ENCODE measurements at regions not wholly inside any gene's neighbourhood (a gene's known extent, or its start where the extent isn't known, plus 50 kb on each side); places are given as distances from the start of the nearest gene placed in this dataset.

- TF ChIP-seq CTCF (IDR thresholded peaks at IDR 0.05; ENCODE audit: insufficient read depth, low read depth, low read length): no peak
- no peak for DNase-seq (ENCODE audit: low read depth)
- H3K4me3 ChIP-seq (ENCODE audit: low read depth, low read length): no peak overlapping the region
These were observed 404.1 kb downstream of the DMRT2 start for GRCh38 chr9:1454211-1454610.

DNA sequence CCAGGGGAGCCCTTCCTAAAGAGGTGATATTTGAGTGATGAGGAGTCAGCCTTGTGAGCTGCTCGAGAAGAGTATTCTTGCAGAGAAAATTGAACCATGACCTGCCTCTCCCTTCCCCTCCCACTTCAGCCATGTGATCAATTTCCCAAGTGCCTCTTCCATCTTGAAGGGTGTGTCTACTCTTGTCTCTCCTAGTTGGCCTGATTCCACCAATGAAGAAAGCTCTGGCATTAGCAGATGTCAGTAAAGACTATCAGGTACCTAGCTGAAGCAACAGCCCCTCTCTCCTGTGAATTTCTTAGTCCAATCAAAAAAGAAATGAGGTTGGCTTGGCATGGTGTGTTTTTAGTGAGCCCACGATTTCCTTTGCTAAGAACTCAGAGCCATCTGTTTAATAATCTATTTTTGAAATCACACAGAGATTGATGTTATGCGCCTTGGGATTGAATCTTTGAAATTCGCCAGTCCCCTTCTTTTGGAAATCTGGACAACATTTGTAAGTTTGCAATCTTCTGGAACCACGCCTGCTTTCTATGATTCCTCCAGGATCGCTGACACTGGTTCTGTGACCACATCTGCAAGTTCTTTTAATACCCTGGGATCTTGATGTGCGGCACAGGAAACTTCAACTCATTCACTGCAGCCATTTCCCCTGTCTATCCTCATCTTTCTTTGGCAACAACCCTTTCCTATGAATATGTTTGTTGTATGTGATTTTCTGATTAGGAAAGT lies 404.6 kb downstream of the DMRT2 start:
- H3K4me3 ChIP-seq (ENCODE audit: low read depth, low read length): no peak overlapping the region
- TF ChIP-seq CTCF (IDR thresholded peaks at IDR 0.05; ENCODE audit: insufficient read depth, low read depth, low read length): no peak
- no peak for DNase-seq (ENCODE audit: low read depth)

- no peak for TF ChIP-seq CTCF (IDR thresholded peaks at IDR 0.05; ENCODE audit: insufficient read depth, low read depth, low read length)
- DNase-seq (ENCODE audit: low read depth): no peak
- H3K4me3 ChIP-seq (ENCODE audit: low read depth, low read length): no peak overlapping the region
These were observed 405.6 kb downstream of the DMRT2 start for GRCh38 chr9:1455766-1456165.

DNA sequence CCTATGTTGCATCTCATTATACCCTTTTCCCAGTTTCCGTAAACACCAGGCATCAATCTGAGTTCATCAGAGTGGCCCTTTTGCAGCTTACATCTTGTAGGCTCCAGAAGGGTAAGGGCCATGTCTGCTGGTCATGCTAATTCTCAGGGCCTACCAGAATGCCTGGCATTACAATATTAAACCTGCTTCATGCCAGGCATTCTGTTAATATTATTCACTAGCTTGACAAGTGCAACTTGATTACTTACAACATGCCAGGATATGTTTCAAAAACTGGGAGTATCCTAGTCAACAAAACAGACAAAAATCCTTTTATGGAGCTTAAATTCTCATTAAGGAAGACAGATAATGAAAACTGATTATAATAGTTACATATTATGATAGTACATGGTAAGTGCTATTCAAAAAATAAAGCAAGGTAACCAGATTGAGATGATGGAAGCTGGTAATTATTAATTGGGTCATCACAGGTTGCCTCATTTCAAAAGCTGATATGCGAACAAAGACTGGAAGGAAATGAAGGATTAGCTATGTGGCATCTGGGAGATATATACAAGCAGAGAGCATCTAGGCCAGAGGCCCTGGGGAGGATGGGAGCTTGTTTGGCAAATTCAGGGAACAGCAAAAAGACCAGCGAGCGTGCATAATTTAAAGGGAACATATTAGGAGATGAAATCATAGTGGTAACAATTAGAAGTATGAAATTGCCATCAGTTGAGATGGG lies 406.3 kb downstream of the DMRT2 start:
- no peak for DNase-seq (ENCODE audit: low read depth)
- no peak overlapping the region for H3K4me3 ChIP-seq (ENCODE audit: low read depth, low read length)
- TF ChIP-seq CTCF (IDR thresholded peaks at IDR 0.05; ENCODE audit: insufficient read depth, low read depth, low read length): no peak

GRCh38 chr9:1457460-1457859 lies 407.3 kb downstream of the DMRT2 start:
- H3K4me3 ChIP-seq (ENCODE audit: low read depth, low read length): no peak overlapping the region
- no peak for TF ChIP-seq CTCF (IDR thresholded peaks at IDR 0.05; ENCODE audit: insufficient read depth, low read depth, low read length)
- no peak for DNase-seq (ENCODE audit: low read depth)

DNA sequence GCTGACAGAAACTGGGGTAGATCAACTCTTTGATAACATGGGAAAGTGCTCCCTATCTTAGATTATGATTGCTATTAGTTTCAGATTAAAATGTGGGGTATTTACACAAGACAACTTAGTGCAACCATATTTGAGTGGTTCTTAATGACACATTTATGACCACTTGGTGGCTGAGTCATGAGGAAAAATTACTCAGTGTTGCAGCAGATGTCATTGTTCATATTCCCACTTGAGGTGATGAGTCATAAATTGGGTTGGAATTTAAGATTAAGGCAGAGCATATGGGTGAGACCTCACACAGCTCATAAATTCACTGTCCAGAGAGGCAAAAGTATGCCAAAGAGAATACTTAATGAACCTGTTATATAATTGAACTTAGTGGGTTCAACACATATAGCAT lies 408.3 kb downstream of the DMRT2 start:
- H3K4me3 ChIP-seq (ENCODE audit: low read depth, low read length): no peak overlapping the region
- DNase-seq (ENCODE audit: low read depth): peak; percentile 40
- TF ChIP-seq CTCF (IDR thresholded peaks at IDR 0.05; ENCODE audit: insufficient read depth, low read depth, low read length): no peak

Data from fibroblast of villous mesenchyme (primary cell).